HG03095 (cell line): ENCODE measurements at regions not wholly inside any gene's neighbourhood (a gene's known extent, or its start where the extent isn't known, plus 50 kb on each side); places are given as distances from the start of the nearest gene placed in this dataset.
"Not testable (repeated sequence)": the region's sequence is repeated elsewhere in the genome, so short reads cannot be mapped to it uniquely, and the experiment has no call there.

Experiments
- ATAC-seq: cut with Tn5 transposase; IDR thresholded peaks from one replicate; pipeline ENCODE4 v1.9.1; 2021; ENCODE audit warnings: moderate library complexity; ENCODE audit not compliant: unreplicated experiment

GRCh38 chr2:199216253-199216652 is 241.5 kb downstream of the SATB2 start:
- peak; percentile 70 for ATAC-seq

- no peak for ATAC-seq
Observed at GRCh38 chr2:199207011-199207410, 250.7 kb downstream of the SATB2 start.

GRCh38 chr2:199206536-199206935 is 251.2 kb downstream of the SATB2 start:
- no peak for ATAC-seq

GRCh38 chr2:199202964-199203363 is 254.8 kb downstream of the SATB2 start:
- ATAC-seq = no peak

GRCh38 chr2:199201539-199201938 is 256.2 kb downstream of the SATB2 start:
- no peak for ATAC-seq

GRCh38 chr2:199199797-199200196 is 257.9 kb downstream of the SATB2 start:
- no peak for ATAC-seq

GRCh38 chr2:199197448-199197847 is 260.3 kb downstream of the SATB2 start:
- ATAC-seq = no peak

- ATAC-seq = no peak
Observed at GRCh38 chr2:199196686-199197085, 261.1 kb downstream of the SATB2 start.

- no peak for ATAC-seq
Observed at GRCh38 chr2:199195927-199196502, 261.7 kb downstream of the SATB2 start.

- ATAC-seq = no peak
Observed at GRCh38 chr2:199191461-199191860, 266.3 kb downstream of the SATB2 start.

- no peak for ATAC-seq
Observed at GRCh38 chr2:199189229-199189628, 268.5 kb downstream of the SATB2 start.

- ATAC-seq = no peak
Observed at GRCh38 chr2:199186301-199186751, 271.4 kb downstream of the SATB2 start.

GRCh38 chr2:199185174-199185573 is 272.6 kb downstream of the SATB2 start:
- ATAC-seq = not testable (repeated sequence)

- ATAC-seq = no peak
Observed at GRCh38 chr2:199163613-199164458, 293.9 kb downstream of the SATB2 start.

- ATAC-seq = no peak
Observed at GRCh38 chr2:199160677-199161465, 296.9 kb downstream of the SATB2 start.

- ATAC-seq = no peak
Observed at GRCh38 chr2:199160081-199160480, 297.7 kb downstream of the SATB2 start.

- ATAC-seq = no peak
Observed at GRCh38 chr2:199148076-199148845, 309.5 kb downstream of the SATB2 start.

- no peak for ATAC-seq
Observed at GRCh38 chr2:199147216-199147615, 310.5 kb downstream of the SATB2 start.

- ATAC-seq = no peak
Observed at GRCh38 chr2:199144546-199144945, 313.2 kb downstream of the SATB2 start.

GRCh38 chr2:199144036-199144435 is 313.7 kb downstream of the SATB2 start:
- no peak for ATAC-seq

- no peak for ATAC-seq
Observed at GRCh38 chr2:199136681-199137080, 321.1 kb downstream of the SATB2 start.
